ENCODE measurements at regions not wholly inside any gene's neighbourhood (a gene's known extent, or its start where the extent isn't known, plus 50 kb on each side); places are given as distances from the start of the nearest gene placed in this dataset.
"Not testable (repeated sequence)": the region's sequence is repeated elsewhere in the genome, so short reads cannot be mapped to it uniquely, and the experiment has no call there.

DNA sequence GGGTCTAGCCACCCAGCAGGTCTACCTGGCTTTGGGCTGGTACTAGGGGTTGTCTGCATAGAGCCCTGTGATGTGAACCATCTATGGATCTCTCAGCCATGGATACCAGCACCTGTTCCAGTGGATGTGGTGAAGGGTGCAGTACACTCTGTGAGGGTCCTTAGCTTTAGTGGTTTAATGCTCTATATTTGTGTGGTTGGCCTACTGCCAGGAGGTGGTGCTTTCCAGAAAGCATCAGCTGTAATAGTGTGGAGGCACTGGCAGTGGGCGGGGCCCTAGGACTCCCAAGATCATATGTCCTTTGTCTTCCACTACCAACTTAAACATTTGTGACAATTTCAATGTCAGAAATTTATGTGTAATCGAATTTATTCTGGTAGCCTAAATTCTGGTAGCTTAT is 1065.1 kb downstream of the RPIA start:
- not testable (repeated sequence) for DNase-seq

DNA sequence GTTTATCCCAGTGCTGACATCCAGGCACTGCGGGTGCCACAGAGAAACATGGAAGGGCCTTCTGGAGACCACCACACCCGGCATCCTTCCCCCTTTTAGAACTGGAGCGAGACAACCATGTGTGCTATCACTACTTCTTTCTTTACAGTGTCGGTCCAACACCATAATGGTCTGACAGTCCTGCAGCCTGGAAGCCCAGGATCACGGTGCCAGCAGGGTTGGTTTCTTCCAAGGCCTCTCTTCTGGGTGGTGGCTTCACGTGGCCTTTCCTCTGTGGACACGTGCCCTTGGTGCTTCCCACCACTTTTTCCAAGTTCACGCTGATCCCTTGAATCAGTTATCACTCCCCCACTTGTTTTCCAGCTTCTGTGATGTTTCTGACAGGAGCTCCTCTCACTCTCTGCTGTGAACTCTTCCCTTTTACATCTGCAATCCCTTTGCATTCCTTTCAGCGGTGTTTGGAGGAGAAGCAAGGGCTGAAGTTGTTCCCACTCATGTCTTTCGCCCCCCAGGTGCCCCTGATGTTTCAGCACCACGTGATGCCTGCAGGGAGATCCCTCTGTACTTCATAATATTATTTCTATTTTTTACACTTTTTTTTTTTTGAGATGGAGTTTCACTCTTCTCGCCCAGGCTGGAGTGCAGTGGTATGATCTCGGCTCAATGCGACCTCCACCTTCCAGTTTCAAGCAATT is 1067.0 kb downstream of the RPIA start:
- DNase-seq, result not testable (repeated sequence)

DNA sequence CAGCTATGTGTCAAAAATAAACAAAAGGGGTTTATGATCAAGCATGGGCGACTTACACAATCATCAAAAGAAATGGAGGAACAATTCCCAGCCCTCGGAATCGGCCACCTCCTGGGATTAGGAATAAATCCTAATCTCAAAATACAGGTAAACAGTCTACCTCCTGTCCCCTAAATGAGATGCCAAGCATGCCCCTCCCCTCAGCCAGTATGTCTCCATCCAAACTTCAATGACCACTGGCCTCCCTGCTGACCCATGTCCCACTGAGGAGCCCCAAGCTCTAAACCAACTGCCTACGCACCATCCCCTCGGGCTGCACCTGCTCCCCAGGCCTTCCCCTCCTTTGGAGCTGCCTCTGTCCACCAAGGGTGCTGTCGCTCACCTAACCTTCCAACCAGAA is 1069.3 kb downstream of the RPIA start:
- not testable (repeated sequence) for DNase-seq

DNA sequence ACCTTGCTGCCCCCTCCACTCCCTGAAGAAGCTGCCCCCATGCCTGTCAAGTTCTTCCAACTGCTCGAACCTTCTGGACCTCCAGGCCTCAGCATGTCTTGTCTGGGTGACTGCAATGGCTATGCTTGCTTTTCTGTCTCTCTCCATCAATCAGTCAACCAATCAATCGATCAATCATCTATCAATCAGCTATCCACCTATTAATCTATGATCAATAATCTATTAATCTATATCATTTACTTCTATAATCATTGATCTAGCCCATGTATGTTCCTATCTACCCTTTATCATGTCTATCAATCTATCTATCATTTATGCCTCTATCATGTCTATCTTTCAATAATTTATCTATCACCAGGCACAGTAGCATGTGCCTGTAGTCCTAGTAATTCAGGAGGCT is 1069.7 kb downstream of the RPIA start:
- not testable (repeated sequence) for DNase-seq

DNA sequence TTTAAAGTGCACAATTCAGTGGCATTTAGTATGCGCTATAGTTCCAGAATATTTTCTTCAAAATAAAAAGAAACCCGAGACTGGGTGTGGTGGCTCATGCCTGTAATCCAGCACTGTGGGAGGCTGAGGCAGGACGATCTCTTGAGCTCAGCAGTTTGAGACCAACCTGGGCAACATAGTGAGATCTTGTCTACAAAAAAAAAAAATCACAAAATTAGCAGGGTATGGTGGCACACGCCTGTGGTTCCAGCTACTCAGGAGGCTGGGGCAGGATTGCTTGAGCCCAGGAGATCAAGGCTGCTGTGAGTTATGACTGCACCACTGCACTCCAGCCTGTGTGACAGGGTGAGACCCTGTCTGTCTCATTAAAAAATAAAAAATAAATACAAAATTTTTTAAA is 1070.4 kb downstream of the RPIA start:
- DNase-seq, result not testable (repeated sequence)

DNA sequence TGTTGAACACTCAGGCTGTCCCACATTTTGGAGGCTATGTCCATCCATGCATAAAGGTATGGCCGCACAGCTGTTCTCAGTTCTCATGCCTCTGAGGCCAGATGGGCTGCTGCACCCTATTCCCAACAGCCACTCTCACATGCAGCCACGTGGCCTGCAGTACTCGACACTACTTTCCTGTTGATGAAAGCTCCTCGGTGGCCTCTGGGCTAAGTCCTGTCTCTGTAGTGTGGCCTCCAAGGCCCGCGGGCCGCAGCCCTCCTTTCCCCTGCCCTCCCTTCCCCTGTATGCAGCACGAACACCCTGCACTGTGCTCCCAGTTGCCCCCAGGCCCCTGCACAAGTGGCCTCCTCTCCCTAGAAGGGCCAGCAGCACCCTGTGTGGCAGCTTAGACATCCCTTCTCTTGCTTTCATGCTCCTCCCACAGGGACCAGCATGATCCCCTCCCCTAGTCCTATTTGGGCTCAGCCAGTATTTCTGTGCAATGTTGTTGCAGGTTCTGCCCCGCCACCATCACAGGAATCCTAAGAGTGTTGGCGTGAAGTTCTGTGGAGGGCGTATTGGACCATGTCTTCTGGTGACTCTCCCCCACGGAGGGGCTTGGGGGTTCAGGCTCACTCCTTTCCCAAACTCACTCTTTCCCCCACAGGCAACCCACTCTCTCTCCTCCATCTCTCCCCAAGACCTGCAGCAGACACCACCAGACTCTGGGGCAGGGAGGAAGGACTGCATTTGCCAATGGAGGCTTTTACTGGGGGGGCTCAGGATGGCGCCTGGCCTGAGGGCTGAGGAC is 1071.2 kb downstream of the RPIA start:
- DNase-seq, result not testable (repeated sequence)

DNA sequence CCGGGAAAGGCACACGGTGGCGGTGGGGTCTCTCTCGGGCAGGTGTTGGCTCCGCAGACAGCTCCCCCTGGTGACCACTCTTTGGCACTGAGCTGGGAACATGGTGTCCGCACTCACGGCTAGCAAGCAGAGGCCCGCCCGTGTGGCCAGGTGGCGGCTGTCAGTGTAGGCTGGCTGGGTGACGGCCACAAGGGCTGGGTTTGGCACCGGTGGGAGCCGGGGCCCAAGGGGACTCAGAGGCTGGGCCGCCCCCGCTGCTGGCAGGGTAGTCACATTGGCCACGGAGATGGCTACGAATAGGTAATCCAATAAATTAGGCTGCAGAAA is 1071.7 kb downstream of the RPIA start:
- DNase-seq, result no peak

DNA sequence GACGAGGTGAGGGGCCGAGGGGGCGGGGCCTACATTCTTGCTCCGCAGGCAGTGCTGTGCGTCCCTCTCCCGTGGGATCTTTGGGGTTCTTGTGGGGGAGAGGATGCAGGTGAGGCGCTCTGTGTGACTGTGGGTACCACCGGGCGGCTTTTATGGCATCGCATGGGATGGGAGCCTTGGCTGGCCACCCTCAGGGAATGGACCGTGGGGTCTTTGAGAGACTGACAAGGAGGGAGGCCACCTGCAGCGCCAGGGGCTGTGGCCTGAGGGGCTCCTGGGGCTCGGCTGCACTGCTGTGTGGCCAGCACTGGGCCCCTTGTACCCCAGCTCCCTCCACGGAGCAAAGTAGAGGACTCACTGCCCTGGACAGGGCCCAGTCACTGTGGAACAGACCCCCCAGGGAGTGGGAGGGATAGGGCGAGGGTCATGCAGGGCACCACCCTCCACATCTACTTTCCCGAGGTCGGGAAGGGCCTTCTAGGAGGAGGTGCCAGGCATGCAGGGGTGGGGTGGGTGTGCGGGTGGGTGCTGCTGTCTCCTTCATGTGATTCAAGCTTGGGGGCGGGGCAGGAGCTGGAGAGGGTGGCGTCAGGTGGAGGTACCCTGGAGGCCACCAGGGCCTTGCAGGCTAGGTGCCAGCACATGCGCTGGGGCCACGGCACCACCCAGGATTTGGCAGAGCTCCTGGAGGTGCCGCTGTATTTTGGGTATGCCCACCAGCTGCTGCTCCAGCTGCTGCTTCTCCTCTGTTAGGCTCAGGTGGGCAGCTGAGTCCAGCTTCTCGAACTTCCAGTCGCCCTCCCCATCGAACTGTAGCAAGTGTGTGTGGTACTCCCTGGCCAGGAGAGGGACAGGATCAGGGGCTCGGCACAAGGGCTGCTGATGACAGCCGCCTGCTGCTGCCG is 1072.4 kb downstream of the RPIA start:
- DNase-seq, result no peak

DNA sequence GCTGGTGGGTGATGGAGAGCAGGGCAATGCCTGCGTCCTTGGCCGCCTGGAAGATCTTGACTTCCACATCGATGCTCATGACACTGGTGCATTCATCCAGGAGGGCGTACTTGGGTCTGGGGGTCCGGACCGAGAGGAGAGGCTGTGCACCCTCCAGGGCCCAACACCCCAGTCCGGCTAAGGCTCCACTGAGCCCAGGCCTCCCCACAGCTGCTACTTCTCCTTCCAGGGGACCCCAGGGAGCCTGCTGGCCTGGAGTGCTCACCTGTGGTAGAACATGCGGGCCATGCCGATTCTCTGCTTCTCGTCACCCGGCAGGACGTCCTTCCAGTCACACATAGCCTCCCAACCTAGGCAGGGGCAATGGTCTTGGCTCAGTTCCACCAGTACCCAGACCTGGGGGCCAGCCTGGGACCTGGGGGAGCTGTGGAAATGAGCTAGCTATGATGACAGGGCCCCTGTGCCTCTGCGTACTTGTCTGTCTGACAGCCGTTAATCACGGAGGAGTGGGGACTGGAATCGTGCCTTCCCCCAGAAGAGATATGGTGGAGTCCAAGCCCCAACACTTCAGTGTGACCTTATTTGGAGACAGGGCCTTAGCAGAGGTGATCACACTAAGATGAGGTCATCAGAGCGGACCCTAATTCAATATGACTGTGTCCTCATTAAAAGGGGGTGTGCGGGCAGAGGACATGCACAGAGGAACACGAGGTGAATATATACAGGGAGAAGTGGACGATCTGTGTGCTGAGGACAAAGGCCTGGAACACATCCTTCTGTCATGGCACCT is 1073.3 kb downstream of the RPIA start:
- not testable (repeated sequence) for DNase-seq

DNA sequence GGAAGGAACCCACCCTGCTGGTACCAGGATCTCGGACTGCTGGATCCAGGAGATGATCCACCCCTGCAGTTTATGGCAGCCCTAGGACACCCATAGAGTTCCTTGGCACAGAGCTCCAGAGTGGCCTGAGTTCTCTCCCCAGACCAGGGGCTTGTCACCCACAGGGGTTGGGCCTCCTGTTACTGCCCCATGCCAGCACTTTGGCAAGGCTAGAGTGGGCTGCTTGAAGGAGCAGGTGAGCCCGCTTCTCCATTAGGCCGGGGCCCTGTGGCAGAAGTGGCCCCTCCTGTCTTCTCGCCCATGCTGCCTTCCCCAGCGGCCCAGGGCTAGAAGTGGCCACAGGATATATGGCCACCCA is 1073.9 kb downstream of the RPIA start:
- not testable (repeated sequence) for DNase-seq

DNA sequence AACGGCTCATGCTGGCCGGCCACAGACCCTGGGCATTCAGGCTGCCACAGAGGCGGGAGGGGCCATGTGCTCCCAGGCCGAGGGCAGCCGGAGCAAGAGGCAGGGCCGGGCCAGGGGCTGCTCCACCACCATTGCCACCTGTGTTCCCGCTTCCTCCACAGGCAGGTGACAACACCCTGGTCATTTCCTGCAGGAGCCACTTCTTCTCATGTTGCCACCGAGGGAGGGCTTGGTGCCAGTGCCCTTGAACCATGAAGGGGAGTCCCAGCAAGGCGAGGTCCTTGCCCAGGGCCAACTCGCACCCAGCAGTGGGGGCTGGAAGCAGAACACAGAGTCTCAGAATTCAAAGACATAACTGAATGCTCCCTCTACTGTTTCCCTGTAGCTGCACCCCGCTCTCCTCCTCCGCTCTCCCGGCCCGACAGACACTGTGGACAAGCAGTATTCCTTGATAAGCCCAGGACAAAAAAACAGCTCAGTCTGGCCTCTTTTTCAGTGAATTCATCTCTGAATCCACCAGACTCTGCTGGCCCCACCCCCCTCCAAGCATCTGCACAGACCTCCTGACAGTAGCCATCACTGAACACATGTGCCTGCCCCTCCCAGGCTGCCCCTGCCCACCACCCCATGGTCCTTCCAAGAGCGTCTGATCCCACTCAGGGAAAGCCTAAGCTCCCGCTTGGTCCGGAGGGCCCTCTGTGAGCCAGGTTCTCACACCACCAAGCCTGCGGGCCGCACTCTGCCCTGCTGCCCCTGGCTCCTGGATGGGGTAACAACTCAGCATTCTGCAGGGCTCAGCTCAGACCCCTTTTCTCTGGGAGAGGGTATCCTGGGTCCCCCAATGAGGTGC is 1074.9 kb downstream of the RPIA start:
- DNase-seq, result not testable (repeated sequence)

DNA sequence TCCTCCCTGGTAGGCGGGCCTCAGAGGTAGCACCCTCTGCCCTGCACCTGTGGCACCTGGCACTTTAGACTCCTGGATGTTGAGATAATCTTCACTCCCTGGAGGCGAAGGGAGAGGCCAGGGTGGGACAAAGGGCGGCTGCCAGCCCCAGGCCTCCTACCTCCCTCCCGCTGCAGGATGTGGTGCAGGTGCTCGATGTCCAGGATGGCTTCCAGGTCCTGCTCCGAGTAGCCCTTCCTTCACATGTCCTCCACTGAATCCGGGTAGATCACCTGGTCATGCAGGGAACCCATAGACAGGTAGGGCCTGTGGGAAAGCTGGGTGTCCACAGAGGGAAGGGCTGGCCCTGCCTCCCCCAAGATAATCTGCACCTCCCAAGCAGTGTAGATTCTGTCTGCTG is 1075.6 kb downstream of the RPIA start:
- not testable (repeated sequence) for DNase-seq

DNA sequence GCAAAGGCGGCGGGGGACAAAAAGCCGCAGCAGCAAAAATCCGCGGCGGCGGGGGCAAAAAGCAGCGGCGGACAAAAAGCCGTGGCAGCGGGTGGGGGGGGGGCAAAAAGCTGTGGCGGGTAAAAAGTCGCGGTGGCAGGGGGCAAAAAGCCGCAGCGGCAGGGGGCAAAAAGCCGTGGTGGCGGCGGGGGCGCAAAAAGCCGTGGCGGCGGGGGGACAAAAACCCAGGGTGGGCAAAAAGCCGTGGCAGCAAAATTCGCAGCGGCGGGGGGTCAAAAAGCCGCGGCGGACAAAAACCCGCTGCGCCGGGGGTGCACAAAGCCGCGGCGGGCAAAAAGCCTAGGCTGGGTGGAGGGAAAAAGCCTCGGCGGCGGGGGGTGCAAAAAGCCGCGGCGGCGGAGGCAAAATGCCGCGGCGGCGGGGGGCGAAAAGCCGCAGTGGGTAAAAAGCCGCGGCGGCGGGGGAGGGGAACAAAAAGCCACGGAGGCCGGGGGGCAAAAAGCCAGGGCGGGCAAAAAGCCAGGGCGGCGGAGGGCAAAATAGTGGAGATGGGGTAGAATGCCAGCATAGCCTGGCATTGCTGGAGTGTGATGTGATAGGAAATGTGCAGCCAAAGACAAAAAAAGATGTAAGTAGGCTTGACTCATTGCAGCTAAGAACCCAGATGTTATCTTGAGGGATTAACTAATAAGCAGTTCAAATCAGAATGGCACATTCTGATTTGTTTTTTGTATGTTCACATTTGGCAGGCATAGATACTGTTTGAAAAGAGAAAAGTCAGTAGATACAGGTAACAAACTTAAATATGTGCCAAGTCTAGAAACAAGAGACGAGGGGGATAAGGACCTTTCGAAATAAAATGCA is 1076.3 kb downstream of the RPIA start:
- DNase-seq, result no peak

DNA sequence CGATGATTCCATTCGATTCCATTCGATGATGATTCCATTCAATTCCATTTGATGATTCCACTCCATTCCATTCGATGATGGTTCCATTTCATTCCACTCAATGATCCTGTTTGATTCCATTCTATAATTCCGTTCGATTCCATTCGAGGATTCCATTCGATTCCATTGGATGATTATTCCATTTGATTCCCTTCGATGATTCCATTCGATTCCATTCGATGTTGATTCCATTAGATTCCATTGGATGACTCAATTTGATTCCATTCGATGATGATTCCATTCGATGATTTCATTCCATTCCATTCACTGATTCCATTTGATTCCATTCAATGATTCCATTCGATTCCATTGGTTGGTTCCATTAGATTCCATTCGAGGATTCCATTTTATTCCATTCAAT is 1084.4 kb downstream of the RPIA start:
- no peak for DNase-seq

DNA sequence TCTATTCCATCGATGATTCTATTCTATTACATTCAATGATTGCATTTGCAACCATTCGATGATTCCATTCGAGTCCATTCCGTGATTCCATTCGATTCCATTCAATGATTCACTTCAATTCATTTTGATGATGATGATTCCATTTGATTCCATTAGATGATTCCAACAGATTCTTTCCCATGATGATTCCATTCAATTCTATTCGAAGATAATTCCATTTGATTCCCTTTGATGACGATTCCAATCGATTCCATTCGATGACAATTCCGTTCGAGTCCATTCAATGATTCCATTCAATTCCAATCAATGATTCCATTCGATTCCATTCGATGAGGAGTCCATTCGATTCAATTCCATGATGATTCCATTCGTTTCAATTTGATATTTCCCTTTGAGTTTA is 1088.8 kb downstream of the RPIA start:
- DNase-seq, result no peak

DNA sequence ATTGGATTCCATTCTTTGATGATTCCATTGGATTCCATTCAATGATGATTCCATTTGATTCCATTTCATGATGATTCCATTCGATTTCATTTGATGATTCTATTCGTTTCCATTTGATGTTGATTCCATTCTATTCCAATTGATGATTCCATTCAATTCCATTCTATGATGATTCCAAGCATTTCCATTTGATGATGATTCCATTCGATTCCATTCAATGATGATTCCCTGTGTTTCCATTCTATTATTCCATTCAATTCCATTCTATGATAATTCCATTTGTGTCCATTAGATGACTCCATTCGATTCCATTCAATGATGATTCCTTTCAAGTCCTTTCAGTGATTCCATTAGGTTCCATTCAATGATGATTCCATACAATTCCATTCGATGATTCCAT is 1090.5 kb downstream of the RPIA start:
- no peak for DNase-seq

DNA sequence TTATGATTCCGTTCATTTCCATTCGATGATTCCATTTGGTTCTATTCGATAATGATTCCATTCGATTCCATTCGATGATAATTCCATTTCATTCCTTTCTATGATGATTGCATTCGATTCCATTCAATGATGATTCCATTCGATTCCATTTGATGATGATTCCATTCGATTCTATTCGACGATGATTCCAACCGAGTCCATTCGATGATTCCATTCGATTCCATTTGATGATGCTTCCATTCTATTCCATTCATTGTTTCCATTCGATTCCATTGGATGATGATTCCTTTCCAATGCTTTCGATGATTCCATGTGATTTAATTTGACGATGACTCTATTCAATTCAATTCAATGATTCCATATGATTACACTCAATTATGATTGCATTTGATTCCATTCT is 1093.5 kb downstream of the RPIA start:
- DNase-seq, result no peak

DNA sequence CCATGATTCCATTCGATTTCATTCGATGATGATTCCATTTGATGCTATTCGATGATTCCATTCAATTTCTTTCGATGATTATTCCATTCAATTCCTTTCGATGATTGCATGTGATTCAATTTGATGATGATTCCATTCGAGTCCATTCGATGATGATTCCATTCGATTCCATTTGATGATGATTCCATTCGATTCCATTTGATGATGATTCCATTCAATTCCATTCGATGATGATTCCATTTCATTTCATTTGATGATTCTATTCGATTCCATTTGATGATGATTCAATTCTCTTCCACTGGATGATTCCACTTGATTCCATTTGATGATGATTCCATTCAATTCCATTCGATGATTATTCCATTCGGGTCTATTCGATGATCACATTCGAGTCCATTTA is 1094.1 kb downstream of the RPIA start:
- not testable (repeated sequence) for DNase-seq

DNA sequence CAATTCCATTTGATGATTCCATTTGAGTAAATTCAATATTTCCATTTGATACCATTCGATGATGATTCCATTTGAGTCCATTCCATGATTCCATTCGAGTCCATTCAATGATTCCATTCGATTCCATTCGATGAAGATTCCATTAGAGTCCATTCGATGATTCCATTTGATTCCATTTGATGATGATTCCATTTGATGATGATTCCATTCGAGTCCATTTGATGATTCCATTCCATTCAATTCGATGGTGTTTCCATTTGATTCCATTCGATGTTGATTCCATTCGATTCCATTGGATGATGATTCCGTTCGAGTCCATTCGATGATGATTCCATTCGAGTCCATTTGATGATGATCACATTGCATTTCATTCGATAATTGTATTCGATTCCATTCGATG is 1095.2 kb downstream of the RPIA start:
- DNase-seq, result not testable (repeated sequence)
